Smooth muscle cell (in vitro differentiated cells): ENCODE measurements at regions not wholly inside any gene's neighbourhood (a gene's known extent, or its start where the extent isn't known, plus 50 kb on each side); places are given as distances from the start of the nearest gene placed in this dataset.
A peak's percentile ranks its signal among the peaks of the same experiment; 100 is the strongest.

Experiments used
- DNase-seq: peaks from one replicate; lab custom pipeline; 2025; ENCODE audit not compliant: unreplicated experiment; lab: John Stamatoyannopoulos, UW
- H2AFZ ChIP-seq: fragments of 200-600 bp; sonication (generic); 2 replicates; pipeline ENCODE4 v1.6.0; 2016; ENCODE audit warnings: antibody characterized with exemption, low read depth, mild to moderate bottlenecking
- H3F3A ChIP-seq: fragments of 200-600 bp; sonication (generic); 2 replicates; pipeline ENCODE4 v1.6.0; 2017; ENCODE audit warnings: antibody characterized with exemption, low read depth
- H3K27ac ChIP-seq: fragments of 200-600 bp; sonication (generic); 2 replicates; pipeline ENCODE4 v1.5.1; 2016; ENCODE audit warnings: low read depth, mild to moderate bottlenecking
- H3K27me3 ChIP-seq: fragments of 200-600 bp; sonication (generic); 2 replicates; pipeline ENCODE4 v1.6.1; 2016; ENCODE audit warnings: low read depth, mild to moderate bottlenecking
- H3K36me3 ChIP-seq: fragments of 200-600 bp; sonication (generic); 2 replicates; pipeline ENCODE4 v1.5.1; 2016; ENCODE audit warnings: low read depth
- H3K4me1 ChIP-seq: fragments of 200-600 bp; sonication (generic); 2 replicates; pipeline ENCODE4 v1.5.1; 2016; ENCODE audit warnings: low read depth
- H3K4me2 ChIP-seq: fragments of 200-600 bp; sonication (generic); 2 replicates; pipeline ENCODE4 v1.6.0; 2016; ENCODE audit warnings: mild to moderate bottlenecking
- H3K4me3 ChIP-seq: fragments of 200-600 bp; sonication (generic); 2 replicates; pipeline ENCODE4 v1.5.1; 2016; ENCODE audit warnings: mild to moderate bottlenecking
- H3K79me2 ChIP-seq: fragments of 200-600 bp; sonication (generic); 2 replicates; pipeline ENCODE4 v1.6.0; 2016; ENCODE audit warnings: low read depth, mild to moderate bottlenecking
- H3K9ac ChIP-seq: fragments of 200-600 bp; sonication (generic); 2 replicates; pipeline ENCODE4 v1.6.0; 2016; ENCODE audit warnings: low read depth
- H3K9me3 ChIP-seq: fragments of 200-600 bp; sonication (generic); replicated peaks from 2 replicates; pipeline ENCODE4 v1.5.1; 2016; ENCODE audit warnings: low read depth
- H4K20me1 ChIP-seq: fragments of 200-600 bp; sonication (generic); 2 replicates; pipeline ENCODE4 v1.6.0; 2016; ENCODE audit warnings: low read depth
- WGBS: methylation state at CpG from one replicate; pipeline ENCODE4 v1.1.7; 2016; ENCODE audit warnings: low lambda C conversion rate; 5-methylcytosine and 5-hydroxymethylcytosine counted together
- TF ChIP-seq, protein P1 (sequence below): fragments of 200-600 bp; sonication (generic); IDR thresholded peaks from 2 replicates; pipeline ENCODE4 v1.5.1; 2017; ENCODE audit warnings: borderline replicate concordance, mild to moderate bottlenecking, antibody characterized with exemption; ENCODE audit not compliant: insufficient read depth, poor library complexity, severe bottlenecking

DNA sequence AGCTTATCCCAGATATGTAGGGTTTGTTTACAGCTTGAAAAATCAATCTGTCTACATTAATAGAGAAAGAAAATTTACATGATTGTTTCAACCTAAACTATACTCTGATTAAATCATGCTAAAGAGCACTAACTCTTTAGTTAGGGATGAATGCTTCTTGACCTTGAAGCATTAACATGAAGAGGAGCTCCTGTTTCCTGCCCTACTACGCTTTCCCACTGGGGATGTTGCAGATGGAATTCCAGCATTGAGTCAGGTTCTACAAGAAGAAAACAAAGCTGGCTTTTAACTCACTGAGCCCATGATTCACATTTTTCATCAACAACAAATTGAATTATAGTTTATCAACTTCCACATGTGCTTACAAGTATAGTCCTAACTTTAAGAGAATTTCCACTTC, 471.3 kb downstream of the TMEM232 start:
- Histone ChIP-seq H3K4me2 (no peak overlapping the region), H3K27me3 (no peaks in the 10 kb centered on the region), H3K36me3 (no peaks in the 10 kb centered on the region), H3K79me2 (no peaks in the 10 kb centered on the region), H3K27ac (no peak overlapping the region), H3K4me3 (no peak overlapping the region), H3K9me3 (no peaks in the 10 kb centered on the region), H3K9ac (no peak overlapping the region), H4K20me1 (no peaks in the 10 kb centered on the region), H3F3A (no peaks in the 10 kb centered on the region), H3K4me1 (peaks cover 75% of the 10 kb centered on the region), H2AFZ (no peak overlapping the region)
- WGBS, result 81% methylated on average over 1 of the region's 1 CpG
- TF ChIP-seq, protein P1, sequence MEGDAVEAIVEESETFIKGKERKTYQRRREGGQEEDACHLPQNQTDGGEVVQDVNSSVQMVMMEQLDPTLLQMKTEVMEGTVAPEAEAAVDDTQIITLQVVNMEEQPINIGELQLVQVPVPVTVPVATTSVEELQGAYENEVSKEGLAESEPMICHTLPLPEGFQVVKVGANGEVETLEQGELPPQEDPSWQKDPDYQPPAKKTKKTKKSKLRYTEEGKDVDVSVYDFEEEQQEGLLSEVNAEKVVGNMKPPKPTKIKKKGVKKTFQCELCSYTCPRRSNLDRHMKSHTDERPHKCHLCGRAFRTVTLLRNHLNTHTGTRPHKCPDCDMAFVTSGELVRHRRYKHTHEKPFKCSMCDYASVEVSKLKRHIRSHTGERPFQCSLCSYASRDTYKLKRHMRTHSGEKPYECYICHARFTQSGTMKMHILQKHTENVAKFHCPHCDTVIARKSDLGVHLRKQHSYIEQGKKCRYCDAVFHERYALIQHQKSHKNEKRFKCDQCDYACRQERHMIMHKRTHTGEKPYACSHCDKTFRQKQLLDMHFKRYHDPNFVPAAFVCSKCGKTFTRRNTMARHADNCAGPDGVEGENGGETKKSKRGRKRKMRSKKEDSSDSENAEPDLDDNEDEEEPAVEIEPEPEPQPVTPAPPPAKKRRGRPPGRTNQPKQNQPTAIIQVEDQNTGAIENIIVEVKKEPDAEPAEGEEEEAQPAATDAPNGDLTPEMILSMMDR, result no peak
- DNase-seq, result no peak

DNA sequence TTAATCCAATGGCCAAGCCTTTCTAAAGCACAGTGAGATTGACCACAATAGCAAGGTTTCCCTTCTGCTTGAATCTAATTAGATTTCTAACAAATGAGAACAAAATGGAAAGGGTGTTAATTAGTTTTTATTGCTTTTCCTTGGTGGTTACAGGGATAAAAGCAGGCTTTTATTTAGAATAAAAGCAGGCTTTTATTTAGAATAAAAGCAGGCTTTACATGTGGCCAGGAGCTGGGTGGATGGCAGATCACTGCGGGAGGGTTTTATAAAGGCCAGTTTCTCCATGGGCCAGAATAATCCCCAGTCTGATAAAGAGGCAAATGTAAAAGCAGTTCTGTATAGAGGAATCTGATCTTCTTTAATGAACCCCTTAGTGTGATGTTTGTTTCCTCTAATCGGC, 470.2 kb downstream of the TMEM232 start:
- H3K4me1 ChIP-seq, result peaks cover 75% of the 10 kb centered on the region
- H3K27me3 ChIP-seq, result no peaks in the 10 kb centered on the region
- H2AFZ ChIP-seq, result no peak overlapping the region
- no peaks in the 10 kb centered on the region for H3F3A ChIP-seq
- TF ChIP-seq, protein P1, result no peak
- H3K36me3 ChIP-seq, result no peaks in the 10 kb centered on the region
- no peak for DNase-seq
- H3K27ac ChIP-seq, result no peak overlapping the region
- 47% methylated on average over 2 of the region's 2 CpGs for WGBS
- H3K4me2 ChIP-seq, result no peak overlapping the region
- no peak overlapping the region for H3K9ac ChIP-seq
- no peak overlapping the region for H3K4me3 ChIP-seq
- no peaks in the 10 kb centered on the region for H3K9me3 ChIP-seq
- no peaks in the 10 kb centered on the region for H3K79me2 ChIP-seq
- no peaks in the 10 kb centered on the region for H4K20me1 ChIP-seq

DNA sequence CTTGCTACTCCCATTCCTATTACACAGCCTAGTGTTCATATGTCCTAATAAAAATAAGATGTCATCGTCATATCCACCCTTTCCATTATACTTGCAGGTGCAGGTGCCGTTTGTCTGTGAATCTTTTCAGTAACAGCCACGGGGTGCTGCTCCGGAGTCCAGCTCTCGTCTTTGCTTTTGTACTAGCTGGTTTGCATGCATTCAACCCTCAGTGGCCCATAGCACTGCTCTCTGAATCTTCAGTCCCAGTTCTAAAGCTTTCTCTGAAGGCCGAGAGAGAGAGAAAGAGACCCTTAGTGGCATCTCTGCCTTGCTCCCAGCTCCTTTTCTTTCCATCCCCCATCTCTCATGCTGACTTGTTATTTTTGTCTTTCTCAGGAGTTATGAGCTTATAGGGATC, 468.5 kb downstream of the TMEM232 start:
- no peak overlapping the region for H3K27ac ChIP-seq
- DNase-seq, result no peak
- H3K4me2 ChIP-seq, result no peak overlapping the region
- H3K36me3 ChIP-seq, result no peaks in the 10 kb centered on the region
- no peak overlapping the region for H3K9ac ChIP-seq
- peaks cover 62% of the 10 kb centered on the region for H3K4me1 ChIP-seq
- H4K20me1 ChIP-seq, result no peaks in the 10 kb centered on the region
- H3K27me3 ChIP-seq, result no peaks in the 10 kb centered on the region
- H2AFZ ChIP-seq, result no peak overlapping the region
- no peaks in the 10 kb centered on the region for H3K79me2 ChIP-seq
- TF ChIP-seq, protein P1, result no peak
- H3K4me3 ChIP-seq, result no peak overlapping the region
- H3K9me3 ChIP-seq, result no peaks in the 10 kb centered on the region
- 90% methylated on average over 6 of the region's 6 CpGs for WGBS
- no peaks in the 10 kb centered on the region for H3F3A ChIP-seq

DNA sequence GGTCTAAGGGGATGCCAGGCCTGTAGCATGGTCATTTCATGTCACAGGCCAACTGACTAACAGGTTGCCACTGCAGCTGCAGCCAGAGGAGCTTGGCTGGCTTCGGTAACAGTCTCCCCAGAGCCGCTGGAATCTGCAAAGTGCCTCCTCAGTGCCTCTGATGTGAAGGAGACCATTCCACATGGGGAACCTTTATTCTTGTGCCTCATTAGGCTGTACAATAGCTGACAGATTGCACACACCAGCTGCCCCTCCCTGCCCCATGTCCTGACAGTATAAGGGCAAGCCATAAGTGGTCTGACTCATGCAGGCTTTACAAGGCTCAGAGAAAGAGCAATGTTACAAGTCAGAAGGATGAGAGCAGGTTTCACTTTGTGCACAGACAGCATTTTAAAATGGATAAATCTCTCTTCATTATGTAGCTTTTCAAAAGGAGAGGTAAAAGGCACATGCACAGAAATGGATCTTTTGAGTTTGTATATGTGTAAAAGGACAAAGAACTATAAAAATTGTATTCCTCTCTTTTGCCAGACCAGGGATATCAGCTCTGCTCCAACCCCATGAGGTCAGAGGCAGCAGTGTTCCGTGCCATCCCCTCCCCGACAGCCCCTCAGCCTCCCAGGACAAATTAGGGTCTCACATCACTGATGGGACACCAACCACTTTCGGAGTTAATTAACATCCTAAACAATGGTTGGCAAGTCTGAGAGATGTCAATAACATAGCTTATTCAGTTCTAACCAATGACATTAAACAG, 467.8 kb downstream of the TMEM232 start:
- Histone ChIP-seq H4K20me1 (no peaks in the 10 kb centered on the region), H2AFZ (peak overlapping the region; percentile 5), H3K4me1 (peaks cover 55% of the 10 kb centered on the region), H3K27ac (no peak overlapping the region), H3K79me2 (no peaks in the 10 kb centered on the region), H3F3A (no peaks in the 10 kb centered on the region), H3K4me3 (no peak overlapping the region), H3K27me3 (no peaks in the 10 kb centered on the region), H3K9me3 (no peaks in the 10 kb centered on the region), H3K36me3 (no peaks in the 10 kb centered on the region), H3K4me2 (peak overlapping the region; percentile 73), H3K9ac (no peak overlapping the region)
- TF ChIP-seq, protein P1, result no peak
- 69% methylated on average over 5 of the region's 5 CpGs for WGBS
- DNase-seq, result peak; percentile 2
